ENCODE measurements at regions not wholly inside any gene's neighbourhood (a gene's known extent, or its start where the extent isn't known, plus 50 kb on each side); places are given as distances from the start of the nearest gene placed in this dataset.

DNA sequence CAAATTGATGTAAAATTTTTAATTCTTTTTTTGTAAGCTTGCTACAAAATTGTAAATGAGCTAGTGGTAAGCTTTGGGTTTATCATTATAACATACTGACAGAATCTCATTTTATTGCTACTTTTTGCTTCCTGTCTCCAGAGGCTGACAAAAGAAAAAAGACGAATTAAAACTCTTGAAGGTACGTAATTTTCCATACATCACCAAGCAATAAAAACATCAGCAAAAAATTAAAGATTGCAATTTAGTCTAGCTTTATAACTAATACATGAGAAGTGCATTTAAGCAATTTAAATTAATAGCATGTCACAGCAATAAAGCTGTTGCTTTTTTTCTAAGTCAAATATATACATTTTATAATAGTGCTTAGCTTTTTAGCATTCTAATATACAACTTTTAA lies 94.6 kb upstream of the SNTG2 start (continued):
- TF ChIP-seq FOSL2 (IDR thresholded peaks at IDR 0.05; ENCODE audit: borderline replicate concordance, low read depth) (no peak), RAD21 (IDR thresholded peaks at IDR 0.05; ENCODE audit: low read length) (no peak)

DNA sequence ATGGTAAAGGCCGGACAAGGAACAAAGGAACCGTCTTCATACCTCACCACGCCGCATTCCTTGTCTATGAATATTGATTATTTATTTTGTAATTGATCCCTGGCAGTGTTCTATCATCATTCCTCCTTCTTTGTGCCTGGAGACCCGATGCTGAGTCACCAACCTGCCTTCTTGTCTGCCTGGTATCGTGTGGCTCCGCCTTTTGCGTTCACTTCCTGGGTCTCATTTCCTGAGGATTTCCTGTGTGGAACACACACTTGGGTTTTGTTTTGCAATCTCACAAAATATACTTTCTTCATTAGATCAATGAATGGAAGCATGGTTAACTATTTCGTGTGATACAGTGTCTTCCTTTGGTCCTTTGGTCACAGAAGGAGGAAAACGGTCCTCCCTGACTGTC lies 95.5 kb upstream of the SNTG2 start:
- H2AFZ ChIP-seq (ENCODE audit: low read depth), result no peak overlapping the region
- no peaks in the 10 kb centered on the region for H3K27me3 ChIP-seq (ENCODE audit: insufficient read depth)
- POLR2A ChIA-PET, result no interaction called here
- no peak overlapping the region for H3K27ac ChIP-seq (ENCODE audit: low read depth in 2 of 2, low read length in 1 of 2)
- H3K9me2 ChIP-seq, result no peaks in the 10 kb centered on the region
- H3K9me3 ChIP-seq, result no peaks in the 10 kb centered on the region; the same call in 1 of the 2 replicates
- no peak for DNase-seq
- no peaks in the 10 kb centered on the region for H3F3A ChIP-seq (replicated peaks; ENCODE audit: insufficient read depth)
- H3K9ac ChIP-seq, result no peak overlapping the region
- H4K20me1 ChIP-seq (ENCODE audit: insufficient read depth), result no peaks in the 10 kb centered on the region
- no peaks in the 10 kb centered on the region for H3K36me3 ChIP-seq (replicated peaks in 1 of 2; ENCODE audit: control insufficient read depth in 1 of 2, insufficient read depth in 2 of 2, low read length in 1 of 2)
- 56% methylated on average over 10 of the region's 10 CpGs for WGBS (ENCODE audit: low lambda C conversion rate)
- peaks cover 0 to 37% of the 10 kb centered on the region in 2 experiments; a peak in 2 of 4 replicates for H3K4me1 ChIP-seq (ENCODE audit: control insufficient read depth in 1 of 2, insufficient read depth in 2 of 2, low read depth in 1 of 2, low read length in 1 of 2)
- TF ChIP-seq EP300 (IDR thresholded peaks at IDR 0.05; ENCODE audit: borderline replicate concordance in 1 of 2, low read depth in 1 of 2, low read length in 1 of 2), result no peak
- TF ChIP-seq NRF1 (IDR thresholded peaks at IDR 0.05; ENCODE audit: low read depth, low read length), result no peak
- TF ChIP-seq RCOR1 (IDR thresholded peaks at IDR 0.05; ENCODE audit: low read length), result no peak
- no peak for TF ChIP-seq RXRA (IDR thresholded peaks at IDR 0.05; ENCODE audit: borderline replicate concordance, low read depth)
- TF ChIP-seq FOXM1 (IDR thresholded peaks at IDR 0.05; ENCODE audit: low read depth), result no peak
- TF ChIP-seq, protein P1, sequence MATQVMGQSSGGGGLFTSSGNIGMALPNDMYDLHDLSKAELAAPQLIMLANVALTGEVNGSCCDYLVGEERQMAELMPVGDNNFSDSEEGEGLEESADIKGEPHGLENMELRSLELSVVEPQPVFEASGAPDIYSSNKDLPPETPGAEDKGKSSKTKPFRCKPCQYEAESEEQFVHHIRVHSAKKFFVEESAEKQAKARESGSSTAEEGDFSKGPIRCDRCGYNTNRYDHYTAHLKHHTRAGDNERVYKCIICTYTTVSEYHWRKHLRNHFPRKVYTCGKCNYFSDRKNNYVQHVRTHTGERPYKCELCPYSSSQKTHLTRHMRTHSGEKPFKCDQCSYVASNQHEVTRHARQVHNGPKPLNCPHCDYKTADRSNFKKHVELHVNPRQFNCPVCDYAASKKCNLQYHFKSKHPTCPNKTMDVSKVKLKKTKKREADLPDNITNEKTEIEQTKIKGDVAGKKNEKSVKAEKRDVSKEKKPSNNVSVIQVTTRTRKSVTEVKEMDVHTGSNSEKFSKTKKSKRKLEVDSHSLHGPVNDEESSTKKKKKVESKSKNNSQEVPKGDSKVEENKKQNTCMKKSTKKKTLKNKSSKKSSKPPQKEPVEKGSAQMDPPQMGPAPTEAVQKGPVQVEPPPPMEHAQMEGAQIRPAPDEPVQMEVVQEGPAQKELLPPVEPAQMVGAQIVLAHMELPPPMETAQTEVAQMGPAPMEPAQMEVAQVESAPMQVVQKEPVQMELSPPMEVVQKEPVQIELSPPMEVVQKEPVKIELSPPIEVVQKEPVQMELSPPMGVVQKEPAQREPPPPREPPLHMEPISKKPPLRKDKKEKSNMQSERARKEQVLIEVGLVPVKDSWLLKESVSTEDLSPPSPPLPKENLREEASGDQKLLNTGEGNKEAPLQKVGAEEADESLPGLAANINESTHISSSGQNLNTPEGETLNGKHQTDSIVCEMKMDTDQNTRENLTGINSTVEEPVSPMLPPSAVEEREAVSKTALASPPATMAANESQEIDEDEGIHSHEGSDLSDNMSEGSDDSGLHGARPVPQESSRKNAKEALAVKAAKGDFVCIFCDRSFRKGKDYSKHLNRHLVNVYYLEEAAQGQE (IDR thresholded peaks at IDR 0.05; ENCODE audit: low read depth, low read length), result no peak
- no peak for TF ChIP-seq CHD2 (IDR thresholded peaks at IDR 0.05; ENCODE audit: low read length, partially characterized antibody)
- TF ChIP-seq, protein P2, sequence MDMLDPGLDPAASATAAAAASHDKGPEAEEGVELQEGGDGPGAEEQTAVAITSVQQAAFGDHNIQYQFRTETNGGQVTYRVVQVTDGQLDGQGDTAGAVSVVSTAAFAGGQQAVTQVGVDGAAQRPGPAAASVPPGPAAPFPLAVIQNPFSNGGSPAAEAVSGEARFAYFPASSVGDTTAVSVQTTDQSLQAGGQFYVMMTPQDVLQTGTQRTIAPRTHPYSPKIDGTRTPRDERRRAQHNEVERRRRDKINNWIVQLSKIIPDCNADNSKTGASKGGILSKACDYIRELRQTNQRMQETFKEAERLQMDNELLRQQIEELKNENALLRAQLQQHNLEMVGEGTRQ (IDR thresholded peaks at IDR 0.05; ENCODE audit: borderline replicate concordance, low read depth, low read length), result no peak
- no peak for TF ChIP-seq GATA2 (CRISPR knock-in tag; IDR thresholded peaks at IDR 0.05)
- no peak for TF ChIP-seq RAD21 (IDR thresholded peaks at IDR 0.05; ENCODE audit: low read length)
- no peak for TF ChIP-seq TAF1 (IDR thresholded peaks at IDR 0.05; ENCODE audit: borderline replicate concordance, low read depth, low read length)
- no peak for TF ChIP-seq SIN3A (IDR thresholded peaks at IDR 0.05; ENCODE audit: borderline replicate concordance, low read depth, low read length)
- TF ChIP-seq, protein P3, sequence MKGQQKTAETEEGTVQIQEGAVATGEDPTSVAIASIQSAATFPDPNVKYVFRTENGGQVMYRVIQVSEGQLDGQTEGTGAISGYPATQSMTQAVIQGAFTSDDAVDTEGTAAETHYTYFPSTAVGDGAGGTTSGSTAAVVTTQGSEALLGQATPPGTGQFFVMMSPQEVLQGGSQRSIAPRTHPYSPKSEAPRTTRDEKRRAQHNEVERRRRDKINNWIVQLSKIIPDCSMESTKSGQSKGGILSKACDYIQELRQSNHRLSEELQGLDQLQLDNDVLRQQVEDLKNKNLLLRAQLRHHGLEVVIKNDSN (IDR thresholded peaks at IDR 0.05; ENCODE audit: borderline replicate concordance, low read depth), result no peak
- no peak for TF ChIP-seq MXI1 (IDR thresholded peaks at IDR 0.05; ENCODE audit: low read depth, low read length)
- no peak for TF ChIP-seq ELF1 (IDR thresholded peaks at IDR 0.05)
- TF ChIP-seq YY1 (IDR thresholded peaks at IDR 0.05; ENCODE audit: low read depth), result no peak
- no peak for TF ChIP-seq TCF12 (IDR thresholded peaks at IDR 0.05)
- no peak for TF ChIP-seq FOSL2 (IDR thresholded peaks at IDR 0.05; ENCODE audit: borderline replicate concordance, low read depth)
- no peak for TF ChIP-seq SMC3 (IDR thresholded peaks at IDR 0.05; ENCODE audit: low read depth, low read length)
- H3K4me3 ChIP-seq (ENCODE audit: low read depth in 2 of 2, low read length in 1 of 2), result no peak overlapping the region
- no peak overlapping the region for H3K4me2 ChIP-seq
- CTCF ChIA-PET, result no interaction called here
- H3K79me2 ChIP-seq (ENCODE audit: insufficient read depth), result no peaks in the 10 kb centered on the region
